ENCODE measurements at regions not wholly inside any gene's neighbourhood (a gene's known extent, or its start where the extent isn't known, plus 50 kb on each side); places are given as distances from the start of the nearest gene placed in this dataset.
"Not testable (repeated sequence)": the region's sequence is repeated elsewhere in the genome, so short reads cannot be mapped to it uniquely, and the experiment has no call there.

DNA sequence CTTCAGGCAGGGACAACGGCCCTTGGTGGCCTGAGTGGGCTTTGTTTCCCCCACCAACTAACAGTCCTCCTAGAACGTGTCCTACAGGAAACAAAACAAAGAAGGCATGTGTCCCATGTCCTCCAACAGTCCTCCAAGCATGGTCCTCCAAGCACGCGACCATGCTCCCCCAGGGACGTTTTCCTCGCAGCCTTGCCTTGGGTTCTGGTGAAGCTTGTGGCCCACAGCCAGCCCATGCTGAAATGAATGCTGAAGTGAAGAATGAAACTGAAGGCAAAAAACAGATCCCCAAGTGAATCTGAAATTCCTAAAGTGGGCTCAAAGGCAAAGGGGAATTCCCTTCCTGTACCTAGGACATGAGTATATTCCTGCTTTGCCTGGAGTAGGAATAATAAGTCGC is 176.6 kb downstream of the JCAD start:
- in situ Hi-C loops (cut with MboI; ENCODE audit: low sequenced_read_pairs): no loop called here

DNA sequence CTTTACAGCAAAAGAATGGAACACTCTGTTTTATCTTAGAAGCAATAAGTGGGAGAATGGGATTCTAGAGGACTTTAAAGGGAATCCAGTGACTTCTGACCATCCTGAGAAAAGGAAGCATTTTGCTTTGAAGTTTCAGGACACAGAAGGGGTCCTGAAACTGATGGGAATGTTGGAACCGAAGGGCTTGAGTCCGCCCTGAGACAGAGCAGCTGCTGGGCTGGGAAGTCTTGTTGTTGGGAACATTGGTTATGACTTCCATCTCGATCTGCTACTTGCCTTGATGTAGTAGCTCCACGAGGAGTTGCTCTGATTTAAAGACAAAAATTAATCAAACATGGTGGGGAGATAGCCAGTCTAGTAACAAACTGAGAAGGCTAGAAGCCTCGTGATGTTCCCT is 177.6 kb downstream of the JCAD start:
- in situ Hi-C loops (cut with MboI; ENCODE audit: low sequenced_read_pairs): no loop called here

- in situ Hi-C loops (cut with MboI; ENCODE audit: low sequenced_read_pairs): no loop called here
Measured at GRCh38 chr10:29881336-29881771, 178.0 kb downstream of the JCAD start.

- in situ Hi-C loops (cut with MboI; ENCODE audit: low sequenced_read_pairs): no loop called here
Measured at GRCh38 chr10:29880856-29881255, 178.5 kb downstream of the JCAD start.

DNA sequence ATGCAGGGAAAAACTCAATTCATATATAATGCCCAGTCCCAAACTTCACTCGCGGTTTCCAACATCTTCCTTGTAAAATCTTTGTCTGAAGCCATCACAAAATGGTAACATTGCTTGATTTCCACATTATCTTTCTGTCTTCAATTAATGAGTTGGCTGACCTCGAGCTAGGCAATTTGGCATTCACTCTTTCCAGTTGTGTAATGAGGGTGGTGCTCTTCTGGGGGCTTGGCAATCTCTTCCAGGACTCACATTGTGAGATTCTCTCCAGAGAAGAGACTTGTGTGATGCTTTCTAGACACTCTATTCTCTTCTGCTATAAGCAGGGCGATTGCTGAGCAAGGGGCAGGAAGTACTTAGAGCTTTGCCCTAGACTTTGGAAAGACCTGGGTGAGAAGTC is 179.5 kb downstream of the JCAD start:
- in situ Hi-C loops (cut with MboI; ENCODE audit: low sequenced_read_pairs): no loop called here

GRCh38 chr10:29878492-29878891 is 180.9 kb downstream of the JCAD start:
- in situ Hi-C loops (cut with MboI; ENCODE audit: low sequenced_read_pairs): no loop called here

GRCh38 chr10:29877793-29878491 is 181.4 kb downstream of the JCAD start:
- in situ Hi-C loops (cut with MboI; ENCODE audit: low sequenced_read_pairs): no loop called here

- in situ Hi-C loops (cut with MboI; ENCODE audit: low sequenced_read_pairs): no loop called here
Measured at GRCh38 chr10:29876008-29876555, 183.3 kb downstream of the JCAD start.

DNA sequence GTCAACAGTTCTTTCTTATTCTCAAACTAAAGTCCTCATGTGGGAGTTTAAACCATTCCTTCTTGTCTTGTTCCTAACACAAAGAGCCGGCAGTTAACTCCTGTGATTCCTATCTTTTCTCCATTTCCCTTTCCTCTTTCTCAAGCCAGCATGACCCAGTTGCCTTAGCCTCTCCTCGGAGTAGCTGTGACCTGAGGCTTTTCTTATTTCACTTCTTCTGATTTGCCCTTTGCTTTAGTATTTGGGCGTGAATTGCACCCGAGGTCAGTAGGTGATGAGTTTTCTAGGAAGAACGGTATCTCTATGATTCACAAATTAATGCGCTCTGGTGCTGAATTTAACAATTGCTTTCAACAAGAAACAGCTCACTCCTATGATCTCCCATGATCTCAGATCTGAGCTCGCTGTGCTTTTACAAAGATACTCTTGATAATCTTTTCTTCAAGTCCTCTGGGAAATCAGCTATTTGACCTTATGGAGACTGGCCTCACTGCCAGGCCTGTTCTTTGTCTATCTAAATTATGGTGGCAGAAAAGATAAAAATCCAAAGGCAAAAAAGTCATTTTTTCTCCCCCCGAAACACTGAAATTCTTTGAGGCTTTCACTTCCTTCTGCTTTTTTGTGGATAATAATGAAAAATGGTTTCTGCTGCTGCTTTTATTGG is 184.6 kb downstream of the JCAD start:
- in situ Hi-C loops (cut with MboI; ENCODE audit: low sequenced_read_pairs): no loop called here

DNA sequence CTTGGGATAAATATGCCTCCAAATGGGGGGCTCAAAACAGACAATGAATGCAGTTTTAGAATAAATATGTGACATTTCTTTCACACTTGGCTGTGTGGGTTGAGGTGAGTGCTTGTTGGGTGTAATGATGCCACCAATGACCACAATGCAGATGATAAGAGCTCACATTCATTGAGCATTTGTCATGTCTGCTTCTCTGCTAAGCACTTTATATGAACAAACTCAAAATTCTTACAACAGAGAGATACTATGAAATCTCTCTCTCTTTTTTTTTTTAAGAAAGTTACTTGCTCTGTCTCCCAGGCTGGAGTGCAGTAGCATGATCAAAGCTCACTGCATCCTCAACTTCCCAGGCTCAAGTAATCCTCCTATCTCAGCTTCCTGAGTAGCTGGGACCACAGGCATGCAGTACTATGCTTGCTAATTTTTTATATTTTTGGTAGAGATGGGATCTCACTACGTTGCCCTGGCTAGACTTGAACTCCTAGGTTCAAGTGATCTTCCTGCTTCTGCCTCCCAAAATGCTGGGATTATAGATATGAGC is 185.4 kb downstream of the JCAD start:
- in situ Hi-C loops (cut with MboI; ENCODE audit: low sequenced_read_pairs): no loop called here

DNA sequence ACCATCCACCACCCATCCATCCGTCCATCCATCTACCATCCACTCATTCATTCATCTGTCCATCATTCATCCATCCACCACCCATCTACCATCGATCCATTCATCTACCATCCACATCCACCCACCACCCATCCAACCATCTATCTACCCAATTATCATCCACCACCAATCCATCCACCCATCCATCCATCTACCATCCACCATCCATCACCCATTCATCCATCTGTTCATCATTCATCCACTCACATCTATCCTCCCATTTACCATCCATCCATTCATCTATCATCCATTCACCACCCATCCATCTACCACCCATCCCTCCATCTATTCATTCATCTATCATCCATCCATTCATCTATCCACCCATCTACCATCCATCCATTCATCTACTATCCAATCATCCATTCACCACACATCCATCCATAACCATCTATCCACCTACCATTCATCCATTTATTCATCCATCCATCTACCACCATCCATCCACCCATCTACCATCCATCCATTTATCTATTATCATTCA is 188.8 kb downstream of the JCAD start:
- in situ Hi-C loops (cut with MboI; ENCODE audit: low sequenced_read_pairs): no loop called here

- in situ Hi-C loops (cut with MboI; ENCODE audit: low sequenced_read_pairs): no loop called here
Measured at GRCh38 chr10:29869593-29869992, 189.8 kb downstream of the JCAD start.

DNA sequence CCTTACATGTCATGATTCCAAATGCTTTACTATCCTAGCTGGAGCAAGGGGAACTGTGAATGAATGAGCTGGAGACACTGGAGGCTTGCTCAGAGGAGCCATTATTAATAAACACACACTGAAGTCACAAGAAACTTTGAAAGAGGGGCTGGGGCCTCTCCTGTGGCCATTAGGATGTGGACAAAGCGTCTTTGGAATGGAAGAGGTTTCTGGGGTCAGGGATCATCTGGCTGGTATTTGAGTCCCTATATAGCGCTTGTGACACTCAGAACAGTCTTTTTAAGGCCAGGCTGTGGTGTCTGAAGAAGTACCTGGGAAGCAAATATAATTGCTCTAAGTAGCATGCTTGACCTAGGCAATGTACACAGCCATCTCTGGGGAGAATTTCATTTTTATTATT is 193.0 kb downstream of the JCAD start:
- in situ Hi-C loops (cut with MboI; ENCODE audit: low sequenced_read_pairs): no loop called here

- in situ Hi-C loops (cut with MboI; ENCODE audit: low sequenced_read_pairs): no loop called here
Measured at GRCh38 chr10:29865700-29866355, 193.6 kb downstream of the JCAD start.

- in situ Hi-C loops (cut with MboI; ENCODE audit: low sequenced_read_pairs): no loop called here
Measured at GRCh38 chr10:29862923-29863614, 196.3 kb downstream of the JCAD start.

DNA sequence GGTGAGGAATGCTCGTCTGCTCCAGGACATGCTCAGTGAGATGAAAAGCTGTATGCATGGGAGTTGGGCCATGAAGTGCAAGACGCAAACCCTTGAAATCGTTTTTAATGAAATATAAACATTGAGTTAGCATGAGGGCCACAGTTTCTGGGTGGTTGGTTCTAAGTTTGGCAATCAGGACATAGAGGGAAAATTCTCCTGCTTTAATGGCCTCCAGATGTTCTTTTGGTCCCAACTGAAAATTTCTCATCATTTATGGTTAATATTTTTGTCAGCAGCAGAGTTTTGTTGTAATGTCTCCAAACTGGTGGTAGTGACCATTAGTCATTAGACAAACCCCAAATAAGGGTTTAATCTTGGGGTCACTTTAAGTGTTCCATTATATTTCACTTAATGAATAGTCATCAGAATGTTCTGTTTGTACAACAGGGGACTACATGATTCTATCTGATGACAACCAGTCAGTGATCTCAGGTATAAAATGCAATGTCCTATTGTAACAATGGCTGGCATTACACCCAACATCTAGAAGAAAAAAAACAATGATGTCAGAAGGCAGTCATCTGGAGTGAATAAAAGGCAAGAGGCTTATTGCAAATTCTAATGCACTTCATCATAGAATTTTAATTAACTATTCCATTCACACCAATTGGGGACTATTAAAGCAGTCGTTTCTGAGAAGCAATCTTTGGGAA is 197.4 kb downstream of the JCAD start:
- in situ Hi-C loops (cut with MboI; ENCODE audit: low sequenced_read_pairs): no loop called here

DNA sequence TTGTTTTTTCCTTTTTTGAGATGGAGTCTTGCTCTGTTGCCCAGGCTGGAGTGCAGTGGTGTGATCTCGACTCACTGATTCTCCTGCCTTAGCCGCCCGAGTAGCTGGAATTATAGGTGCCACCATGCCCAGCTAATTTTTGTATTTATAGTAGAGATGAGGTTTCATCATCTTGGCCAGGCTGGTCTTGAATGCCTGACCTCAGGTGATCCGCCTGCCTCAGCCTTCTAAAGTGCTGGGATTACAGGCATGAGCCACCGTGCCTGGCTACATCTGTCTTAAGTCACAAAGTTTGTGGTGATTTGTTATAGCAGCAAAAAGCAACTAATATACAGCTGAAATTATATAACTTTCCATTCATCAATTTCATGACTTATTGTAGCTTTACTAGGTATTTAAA is 198.2 kb downstream of the JCAD start:
- in situ Hi-C loops (cut with MboI; ENCODE audit: low sequenced_read_pairs): not testable (repeated sequence)

DNA sequence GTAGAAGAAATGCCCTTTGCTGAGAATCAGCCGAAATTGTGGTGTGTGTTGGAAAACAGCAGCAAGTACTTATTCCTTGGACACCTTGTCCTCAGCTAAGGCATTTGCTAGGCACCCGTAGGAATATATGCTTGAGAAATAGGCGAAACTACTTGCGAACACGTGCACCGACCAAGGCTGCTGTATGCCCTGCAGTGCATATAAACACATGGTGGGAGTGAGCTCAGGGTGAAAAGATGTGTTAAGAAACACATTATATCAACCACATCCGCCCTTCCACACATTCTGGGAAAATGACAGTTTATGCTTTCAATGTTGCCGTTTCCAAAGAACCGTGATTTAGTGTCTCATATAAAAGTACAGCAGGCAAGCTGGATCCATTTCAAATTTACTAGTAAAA is 199.2 kb downstream of the JCAD start:
- in situ Hi-C loops (cut with MboI; ENCODE audit: low sequenced_read_pairs): no loop called here

DNA sequence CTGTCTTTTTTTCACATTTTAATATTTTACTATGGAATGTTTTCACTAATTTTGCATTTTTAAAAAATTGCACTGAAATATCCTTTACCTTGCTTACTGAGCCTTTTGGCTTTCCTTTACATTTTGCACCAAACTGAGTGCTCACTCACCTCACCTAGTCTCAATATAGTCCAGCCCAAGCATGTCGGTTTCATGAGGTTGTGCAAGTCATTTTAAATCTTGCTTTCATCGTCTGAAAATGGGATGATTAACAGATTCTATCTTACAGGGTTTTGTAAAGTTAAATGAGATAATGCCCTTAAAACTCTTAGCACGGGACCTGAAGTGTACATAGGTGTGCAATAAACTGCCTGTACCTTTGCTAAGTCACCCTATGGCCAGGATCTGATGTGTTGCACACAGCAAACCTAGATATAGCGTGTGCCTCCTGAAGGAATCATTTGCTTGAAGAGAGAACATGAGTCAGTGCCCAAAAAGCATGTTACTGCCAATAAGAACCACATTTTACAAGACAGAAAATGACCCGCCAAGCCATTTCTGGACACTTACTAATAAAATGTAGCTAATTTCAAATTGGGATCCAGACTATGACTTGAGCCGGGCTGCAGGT is 199.8 kb downstream of the JCAD start:
- in situ Hi-C loops (cut with MboI; ENCODE audit: low sequenced_read_pairs): no loop called here

Measured in HL-60/S4 treated with phorbol 12-myristate 13-acetate at 8.2 ng/mL for 4 days and 3 days (cell line).